K562 (cell line): ENCODE measurements at regions not wholly inside any gene's neighbourhood (a gene's known extent, or its start where the extent isn't known, plus 50 kb on each side); places are given as distances from the start of the nearest gene placed in this dataset.

Experiments used
- ATAC-seq: fragments of 200-7000 bp; cut with Tn5 transposase; 3 replicates; pipeline ENCODE4 v1.9.1; 2020; ENCODE audit warnings: moderate library complexity
- BruUV-seq: library from RNA; stranded (reverse); fragments of 400-500 nt; replicated peaks from 2 replicates; lab custom pipeline; 2021; lab: Mats Ljungman, UMichigan
- CTCF ChIA-PET: fragments of 300-600 bp; formaldehyde crosslinking; extraction: SDS; loops from one replicate; lab custom pipeline; 2021; ENCODE audit warnings: low intra/inter-chr PET ratio; lab: Yijun Ruan, JAX
- POLR2A ChIA-PET: fragments of 300-600, 350-650 bp; sonication (Branson Sonifier 250); formaldehyde crosslinking; extraction: SDS; loops from one replicate; lab custom pipeline; 2021; ENCODE audit warnings: antibody characterized with exemption, inconsistent platforms; lab: Yijun Ruan, JAX
- DNase-seq, 4 experiments: peaks; one replicate each; pipeline versions ENCODE4 v3.0.0 to v3.0.0-alpha.2; 2011 to 2018; ENCODE audit warnings: low spot score in 3 of 4, mixed read lengths in 3 of 4; ENCODE audit errors: extremely low read depth in 1 of 4
- FAIRE-seq: peaks from 2 replicates; lab custom pipeline; 2011; peaks lifted over from hg19 to GRCh38; lab: Jason Lieb, UNC
- H2AFZ ChIP-seq: 2 replicates; pipeline ENCODE4 v1.6.0; 2011; ENCODE audit warnings: low read depth, low read length, control low read depth, inconsistent platforms
- H3K27ac ChIP-seq: fragments of 200-600 bp; 3 replicates; pipeline ENCODE4 v1.8.0; 2011; ENCODE audit warnings: low read depth, mild to moderate bottlenecking, control low read depth, inconsistent platforms, low read length, moderate library complexity, mixed read lengths; ENCODE audit errors: extremely low read depth
- H3K27me3 ChIP-seq, 2 experiments: fragments of 300-600 bp in 1 of 2; 2 replicates in 1 of 2; 3 replicates in 1 of 2; pipeline versions ENCODE4 v1.6.0 to v1.8.0; 2011; ENCODE audit warnings: inconsistent platforms in 2 of 2, low read length in 2 of 2, mild to moderate bottlenecking in 1 of 2, mixed read lengths in 1 of 2, moderate library complexity in 1 of 2; ENCODE audit not compliant: control insufficient read depth in 2 of 2, insufficient read depth in 2 of 2
- H3K36me3 ChIP-seq: fragments of 300-600 bp; 3 replicates; pipeline ENCODE4 v1.8.0; 2011; ENCODE audit warnings: mild to moderate bottlenecking, low read length, inconsistent platforms; ENCODE audit not compliant: control insufficient read depth, insufficient read depth
- H3K4me1 ChIP-seq, 2 experiments: fragments of 200-600 bp in 1 of 2; replicated peaks in 1 of 2; 2 replicates in 1 of 2; 3 replicates in 1 of 2; pipeline versions ENCODE4 v1.5.1 to v1.8.0; 2011; ENCODE audit warnings: inconsistent platforms in 2 of 2, low read length in 2 of 2, mild to moderate bottlenecking in 1 of 2, mixed read lengths in 1 of 2, moderate library complexity in 1 of 2; ENCODE audit not compliant: control insufficient read depth in 2 of 2, insufficient read depth in 2 of 2
- H3K4me2 ChIP-seq: 2 replicates; pipeline ENCODE4 v1.6.1; 2011; ENCODE audit warnings: low read length, control low read depth, inconsistent platforms, mixed read lengths; ENCODE audit not compliant: insufficient read depth
- H3K4me3 ChIP-seq: fragments of 200-600 bp; sonication (generic), shearing (Covaris generic); 2 replicates; pipeline ENCODE4 v1.5.1; 2016; ENCODE audit warnings: control low read depth, inconsistent platforms
- H3K79me2 ChIP-seq: fragments of 200-600 bp; 3 replicates; pipeline ENCODE4 v1.8.0; 2011; ENCODE audit warnings: low read length, inconsistent platforms; ENCODE audit not compliant: control insufficient read depth, insufficient read depth
- H3K9ac ChIP-seq, 2 experiments: 2 replicates each; pipeline versions ENCODE4 v1.6.0 to v1.6.1; 2011; ENCODE audit warnings: low read depth in 2 of 2, low read length in 2 of 2, control low read depth in 1 of 2, inconsistent platforms in 1 of 2, mild to moderate bottlenecking in 1 of 2, mixed read lengths in 1 of 2; ENCODE audit not compliant: insufficient read depth in 1 of 2
- H3K9me1 ChIP-seq: one replicate; pipeline ENCODE4 v1.6.0; 2011; ENCODE audit warnings: inconsistent platforms, mild to moderate bottlenecking, low read length, moderate library complexity; ENCODE audit not compliant: control insufficient read depth, insufficient read depth
- H3K9me3 ChIP-seq: replicated peaks from 2 replicates; pipeline ENCODE4 v1.5.1; 2011; ENCODE audit warnings: low read depth, low read length, inconsistent platforms; ENCODE audit not compliant: control insufficient read depth, insufficient read depth
- H4K20me1 ChIP-seq: replicated peaks from 2 replicates; pipeline ENCODE4 v1.6.1; 2011; ENCODE audit warnings: low read length, inconsistent platforms, mixed read lengths; ENCODE audit not compliant: control insufficient read depth, insufficient read depth
- KDM4B ChIP-seq, 2 experiments: fragments of 450-650 bp in 1 of 2; sonication (generic) in 1 of 2; IDR thresholded peaks; 2 replicates each; pipeline ENCODE4 v1.6.1; 2016 to 2017; ENCODE audit warnings: borderline replicate concordance in 2 of 2, antibody characterized with exemption in 1 of 2, low read depth in 1 of 2, mild to moderate bottlenecking in 1 of 2
- KLF10 ChIP-seq: fragments of 250-450 bp; sonication (Bioruptor Pico); IDR thresholded peaks from 2 replicates; pipeline ENCODE4 v1.6.1; 2021; ENCODE audit warnings: matching md5 sums
- NBN ChIP-seq: fragments of 450-650 bp; IDR thresholded peaks from 2 replicates; pipeline ENCODE4 v1.6.1; 2016; ENCODE audit warnings: low read depth, mild to moderate bottlenecking
- NFE2 ChIP-seq: IDR thresholded peaks from 2 replicates; pipeline ENCODE4 v1.6.1; 2014; ENCODE audit warnings: antibody characterized with exemption, low read depth
- PHF20 ChIP-seq: fragments of 450-650 bp; IDR thresholded peaks from 2 replicates; pipeline ENCODE4 v1.6.1; 2018; ENCODE audit not compliant: partially characterized antibody
- SIRT6 ChIP-seq: IDR thresholded peaks from one replicate; pipeline ENCODE4 v1.6.1; 2012; ENCODE audit warnings: low read depth, mild to moderate bottlenecking, control low read depth, inconsistent platforms, low read length, moderate library complexity
- SMARCB1 ChIP-seq: IDR thresholded peaks from 2 replicates; pipeline ENCODE4 v1.6.1; 2011; ENCODE audit warnings: improper control_type of control experiment, low read depth; ENCODE audit not compliant: insufficient read length
- TAF9B ChIP-seq: fragments of 450-650 bp; IDR thresholded peaks from 2 replicates; pipeline ENCODE4 v1.6.1; 2018; ENCODE audit warnings: mild to moderate bottlenecking; ENCODE audit not compliant: partially characterized antibody
- WGBS: fragments of 100-300 bp; shearing (Covaris generic); methylation state at CpG from one replicate; pipeline ENCODE4 v1.1.6; 2016; ENCODE audit warnings: low coverage, mixed read lengths; ENCODE audit not compliant: insufficient coverage; ENCODE audit errors: missing lambda C conversion rate; 5-methylcytosine and 5-hydroxymethylcytosine counted together
- in situ Hi-C: fragments of 300-500 bp; cut with MboI; formaldehyde crosslinking; loops from 4 replicates; pipeline ENCODE4 v1.15.0; 2018; ENCODE audit warnings: inconsistent platforms, mixed read lengths
- intact Hi-C: fragments of 100-400 bp; cut with micrococcal nuclease; formaldehyde crosslinking; loops from 2 replicates; pipeline ENCODE4 v1.14.2; 2022
- TF ChIP-seq, protein P1 (sequence below): fragments of 450-650 bp; conservative IDR thresholded peaks from 2 replicates; pipeline ENCODE4 v1.6.1; 2016; ENCODE audit warnings: missing genetic modification characterization, low read depth, mild to moderate bottlenecking, missing compliant biosample characterization, moderate library complexity
- TF ChIP-seq, protein P2 (sequence below): fragments of 250-450 bp; sonication (Bioruptor Pico); IDR thresholded peaks from 2 replicates; pipeline ENCODE4 v1.8.0; 2021; ENCODE audit warnings: mild to moderate bottlenecking, moderate library complexity
- TF ChIP-seq, protein P3 (sequence below): fragments of 250-450 bp; sonication (Bioruptor Pico); IDR thresholded peaks from 2 replicates; pipeline ENCODE4 v1.4.0; 2020; ENCODE audit warnings: borderline replicate concordance
- TF ChIP-seq, protein P4 (sequence below): fragments of 450-650 bp; IDR thresholded peaks from 2 replicates; pipeline ENCODE4 v1.6.1; 2018; ENCODE audit not compliant: partially characterized antibody

DNA sequence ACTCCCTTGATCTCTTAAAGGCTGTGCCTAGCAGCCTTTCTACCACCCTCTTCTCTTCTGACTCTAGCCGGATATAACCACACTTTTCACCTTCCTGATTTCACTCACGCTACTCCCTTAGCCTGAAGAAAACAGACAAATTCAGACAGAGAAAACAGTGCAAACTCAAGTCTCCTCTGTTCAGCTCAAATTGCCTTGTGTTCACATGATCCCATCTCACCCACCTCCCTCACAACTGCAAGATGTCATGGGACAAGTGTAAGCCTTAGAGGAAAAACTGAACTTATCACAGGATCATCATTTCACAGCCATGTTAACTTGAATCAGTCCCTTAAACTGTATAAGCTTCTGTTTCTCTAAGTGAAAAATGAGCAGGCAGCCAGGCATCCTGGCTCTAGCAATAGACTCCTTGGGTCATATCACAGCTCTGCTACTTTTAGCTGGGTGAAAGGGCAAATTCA, 66.5 kb upstream of the TENT5A start (continued):
- TF ChIP-seq NBN = no peak
- TF ChIP-seq, protein P1, sequence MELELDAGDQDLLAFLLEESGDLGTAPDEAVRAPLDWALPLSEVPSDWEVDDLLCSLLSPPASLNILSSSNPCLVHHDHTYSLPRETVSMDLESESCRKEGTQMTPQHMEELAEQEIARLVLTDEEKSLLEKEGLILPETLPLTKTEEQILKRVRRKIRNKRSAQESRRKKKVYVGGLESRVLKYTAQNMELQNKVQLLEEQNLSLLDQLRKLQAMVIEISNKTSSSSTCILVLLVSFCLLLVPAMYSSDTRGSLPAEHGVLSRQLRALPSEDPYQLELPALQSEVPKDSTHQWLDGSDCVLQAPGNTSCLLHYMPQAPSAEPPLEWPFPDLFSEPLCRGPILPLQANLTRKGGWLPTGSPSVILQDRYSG (tag) = no peak

DNA sequence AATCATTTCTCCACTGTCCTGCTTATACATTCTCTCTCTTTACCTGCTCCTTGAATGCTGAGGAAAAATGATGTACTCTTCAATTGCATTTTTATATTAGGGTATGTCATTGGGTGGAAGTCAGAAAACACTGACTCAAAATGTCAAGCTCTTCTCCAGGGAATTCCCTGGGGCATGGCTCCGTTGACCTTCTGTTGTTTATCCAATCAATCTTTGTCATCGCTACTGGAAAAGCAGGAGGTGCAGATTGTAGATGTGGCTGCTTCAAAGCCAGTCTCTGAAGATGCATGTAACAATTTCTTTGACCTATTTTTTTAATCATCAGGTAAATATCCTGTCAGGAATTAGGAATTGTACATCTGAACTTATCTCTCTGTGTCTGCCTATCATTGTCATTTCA, 63.9 kb upstream of the TENT5A start:
- no peaks in the 10 kb centered on the region for H3K9me1 ChIP-seq
- H3K4me3 ChIP-seq = no peak overlapping the region
- FAIRE-seq (no peak), DNase-seq (no peak), ATAC-seq (no peak)
- ChIA-PET POLR2A (interaction anchor here (0.8 to 1.0 kb wide), 2 partner anchors 70 to 770 kb away, joined by 3 read pairs; no protein-coding TSS in a partner anchor), CTCF (no interaction called here)
- peaks cover 2% of the 10 kb centered on the region; the same call in 1 of the 2 replicates for H3K9me3 ChIP-seq
- H3K4me2 ChIP-seq = no peak overlapping the region
- no peak overlapping the region for H3K9ac ChIP-seq
- no peaks in the 10 kb centered on the region for H3K27me3 ChIP-seq
- H3K36me3 ChIP-seq = no peaks in the 10 kb centered on the region
- no peak overlapping the region for H2AFZ ChIP-seq
- in situ Hi-C loops (no loop called here), intact Hi-C loops (no loop called here)
- H3K4me1 ChIP-seq = no peaks in the 10 kb centered on the region
- no peak overlapping the region for H3K27ac ChIP-seq
- H3K79me2 ChIP-seq = no peaks in the 10 kb centered on the region
- 0% methylated on average over 2 of the region's 2 CpGs for WGBS
- no TSS peak for BruUV-seq
- H4K20me1 ChIP-seq = no peaks in the 10 kb centered on the region
- TF ChIP-seq KDM4B (IDR thresholded peaks at IDR 0.05; ENCODE audit: borderline replicate concordance in 2 of 2, low read depth in 1 of 2) (no peak), KLF10 (no peak), SMARCB1 (no peak), TAF9B (no peak), SIRT6 (no peak), NFE2 (no peak), PHF20 (no peak)
- TF ChIP-seq, protein P2, sequence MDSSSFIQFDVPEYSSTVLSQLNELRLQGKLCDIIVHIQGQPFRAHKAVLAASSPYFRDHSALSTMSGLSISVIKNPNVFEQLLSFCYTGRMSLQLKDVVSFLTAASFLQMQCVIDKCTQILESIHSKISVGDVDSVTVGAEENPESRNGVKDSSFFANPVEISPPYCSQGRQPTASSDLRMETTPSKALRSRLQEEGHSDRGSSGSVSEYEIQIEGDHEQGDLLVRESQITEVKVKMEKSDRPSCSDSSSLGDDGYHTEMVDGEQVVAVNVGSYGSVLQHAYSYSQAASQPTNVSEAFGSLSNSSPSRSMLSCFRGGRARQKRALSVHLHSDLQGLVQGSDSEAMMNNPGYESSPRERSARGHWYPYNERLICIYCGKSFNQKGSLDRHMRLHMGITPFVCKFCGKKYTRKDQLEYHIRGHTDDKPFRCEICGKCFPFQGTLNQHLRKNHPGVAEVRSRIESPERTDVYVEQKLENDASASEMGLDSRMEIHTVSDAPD (CRISPR knock-in tag) = no peak
- TF ChIP-seq, protein P3, sequence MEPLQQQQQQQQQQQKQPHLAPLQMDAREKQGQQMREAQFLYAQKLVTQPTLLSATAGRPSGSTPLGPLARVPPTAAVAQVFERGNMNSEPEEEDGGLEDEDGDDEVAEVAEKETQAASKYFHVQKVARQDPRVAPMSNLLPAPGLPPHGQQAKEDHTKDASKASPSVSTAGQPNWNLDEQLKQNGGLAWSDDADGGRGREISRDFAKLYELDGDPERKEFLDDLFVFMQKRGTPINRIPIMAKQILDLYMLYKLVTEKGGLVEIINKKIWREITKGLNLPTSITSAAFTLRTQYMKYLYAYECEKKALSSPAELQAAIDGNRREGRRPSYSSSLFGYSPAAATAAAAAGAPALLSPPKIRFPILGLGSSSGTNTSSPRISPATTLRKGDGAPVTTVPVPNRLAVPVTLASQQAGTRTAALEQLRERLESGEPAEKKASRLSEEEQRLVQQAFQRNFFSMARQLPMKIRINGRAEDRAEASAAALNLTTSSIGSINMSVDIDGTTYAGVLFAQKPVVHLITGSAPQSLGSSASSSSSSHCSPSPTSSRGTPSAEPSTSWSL = no peak
- TF ChIP-seq, protein P4, sequence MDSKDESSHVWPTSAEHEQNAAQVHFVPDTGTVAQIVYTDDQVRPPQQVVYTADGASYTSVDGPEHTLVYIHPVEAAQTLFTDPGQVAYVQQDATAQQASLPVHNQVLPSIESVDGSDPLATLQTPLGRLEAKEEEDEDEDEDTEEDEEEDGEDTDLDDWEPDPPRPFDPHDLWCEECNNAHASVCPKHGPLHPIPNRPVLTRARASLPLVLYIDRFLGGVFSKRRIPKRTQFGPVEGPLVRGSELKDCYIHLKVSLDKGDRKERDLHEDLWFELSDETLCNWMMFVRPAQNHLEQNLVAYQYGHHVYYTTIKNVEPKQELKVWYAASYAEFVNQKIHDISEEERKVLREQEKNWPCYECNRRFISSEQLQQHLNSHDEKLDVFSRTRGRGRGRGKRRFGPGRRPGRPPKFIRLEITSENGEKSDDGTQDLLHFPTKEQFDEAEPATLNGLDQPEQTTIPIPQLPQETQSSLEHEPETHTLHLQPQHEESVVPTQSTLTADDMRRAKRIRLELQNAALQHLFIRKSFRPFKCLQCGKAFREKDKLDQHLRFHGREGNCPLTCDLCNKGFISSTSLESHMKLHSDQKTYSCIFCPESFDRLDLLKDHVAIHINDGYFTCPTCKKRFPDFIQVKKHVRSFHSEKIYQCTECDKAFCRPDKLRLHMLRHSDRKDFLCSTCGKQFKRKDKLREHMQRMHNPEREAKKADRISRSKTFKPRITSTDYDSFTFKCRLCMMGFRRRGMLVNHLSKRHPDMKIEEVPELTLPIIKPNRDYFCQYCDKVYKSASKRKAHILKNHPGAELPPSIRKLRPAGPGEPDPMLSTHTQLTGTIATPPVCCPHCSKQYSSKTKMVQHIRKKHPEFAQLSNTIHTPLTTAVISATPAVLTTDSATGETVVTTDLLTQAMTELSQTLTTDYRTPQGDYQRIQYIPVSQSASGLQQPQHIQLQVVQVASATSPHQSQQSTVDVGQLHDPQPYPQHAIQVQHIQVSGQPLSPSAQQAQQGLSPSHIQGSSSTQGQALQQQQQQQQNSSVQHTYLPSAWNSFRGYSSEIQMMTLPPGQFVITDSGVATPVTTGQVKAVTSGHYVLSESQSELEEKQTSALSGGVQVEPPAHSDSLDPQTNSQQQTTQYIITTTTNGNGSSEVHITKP = no peak
